Raji (cell line): ENCODE measurements at regions not wholly inside any gene's neighbourhood (a gene's known extent, or its start where the extent isn't known, plus 50 kb on each side); places are given as distances from the start of the nearest gene placed in this dataset.

ENCODE experiments used
- POLR2A ChIP-seq: IDR thresholded peaks from 2 replicates; pipeline ENCODE4 v1.6.1; 2011; ENCODE audit warnings: low read depth, low read length, control low read depth; ENCODE audit not compliant: insufficient read depth

- no peak for TF ChIP-seq POLR2A
Measured at GRCh38 chr3:164927728-164928127, 150.6 kb downstream of the SI start.

GRCh38 chr3:164918905-164919304 lies 159.4 kb downstream of the SI start:
- no peak for TF ChIP-seq POLR2A

- TF ChIP-seq POLR2A: no peak
Measured at GRCh38 chr3:164912916-164913315, 165.4 kb downstream of the SI start.

GRCh38 chr3:164903820-164904451 lies 174.4 kb downstream of the SI start:
- no peak for TF ChIP-seq POLR2A

GRCh38 chr3:164897342-164897741 lies 181.0 kb downstream of the SI start:
- TF ChIP-seq POLR2A: no peak

- no peak for TF ChIP-seq POLR2A
Measured at GRCh38 chr3:164890061-164890460, 188.2 kb downstream of the SI start.

GRCh38 chr3:164883171-164883570 lies 195.1 kb downstream of the SI start:
- no peak for TF ChIP-seq POLR2A

GRCh38 chr3:164879201-164879600 lies 199.1 kb downstream of the SI start:
- no peak for TF ChIP-seq POLR2A

- no peak for TF ChIP-seq POLR2A
Measured at GRCh38 chr3:164864454-164864853, 213.8 kb downstream of the SI start.

GRCh38 chr3:164852866-164853265 lies 225.4 kb downstream of the SI start:
- TF ChIP-seq POLR2A: no peak

- no peak for TF ChIP-seq POLR2A
Measured at GRCh38 chr3:164851905-164852304, 226.4 kb downstream of the SI start.

- TF ChIP-seq POLR2A: no peak
Measured at GRCh38 chr3:164851204-164851603, 227.1 kb downstream of the SI start.

- no peak for TF ChIP-seq POLR2A
Measured at GRCh38 chr3:164848923-164849322, 229.4 kb downstream of the SI start.

GRCh38 chr3:164845739-164846138 lies 232.6 kb downstream of the SI start:
- no peak for TF ChIP-seq POLR2A

- no peak for TF ChIP-seq POLR2A
Measured at GRCh38 chr3:164832216-164832615, 246.1 kb downstream of the SI start.

- TF ChIP-seq POLR2A: no peak
Measured at GRCh38 chr3:164818318-164818717, 260.0 kb downstream of the SI start.

- no peak for TF ChIP-seq POLR2A
Measured at GRCh38 chr3:164814106-164814505, 264.2 kb downstream of the SI start.
